NCI-H345 (cell line): ENCODE measurements at regions not wholly inside any gene's neighbourhood (a gene's known extent, or its start where the extent isn't known, plus 50 kb on each side); places are given as distances from the start of the nearest gene placed in this dataset.
"Not testable (repeated sequence)": the region's sequence is repeated elsewhere in the genome, so short reads cannot be mapped to it uniquely, and the experiment has no call there.

ENCODE experiments used
- DNase-seq: peaks from one replicate; lab custom pipeline; 2025; lab: John Stamatoyannopoulos, UW

DNA sequence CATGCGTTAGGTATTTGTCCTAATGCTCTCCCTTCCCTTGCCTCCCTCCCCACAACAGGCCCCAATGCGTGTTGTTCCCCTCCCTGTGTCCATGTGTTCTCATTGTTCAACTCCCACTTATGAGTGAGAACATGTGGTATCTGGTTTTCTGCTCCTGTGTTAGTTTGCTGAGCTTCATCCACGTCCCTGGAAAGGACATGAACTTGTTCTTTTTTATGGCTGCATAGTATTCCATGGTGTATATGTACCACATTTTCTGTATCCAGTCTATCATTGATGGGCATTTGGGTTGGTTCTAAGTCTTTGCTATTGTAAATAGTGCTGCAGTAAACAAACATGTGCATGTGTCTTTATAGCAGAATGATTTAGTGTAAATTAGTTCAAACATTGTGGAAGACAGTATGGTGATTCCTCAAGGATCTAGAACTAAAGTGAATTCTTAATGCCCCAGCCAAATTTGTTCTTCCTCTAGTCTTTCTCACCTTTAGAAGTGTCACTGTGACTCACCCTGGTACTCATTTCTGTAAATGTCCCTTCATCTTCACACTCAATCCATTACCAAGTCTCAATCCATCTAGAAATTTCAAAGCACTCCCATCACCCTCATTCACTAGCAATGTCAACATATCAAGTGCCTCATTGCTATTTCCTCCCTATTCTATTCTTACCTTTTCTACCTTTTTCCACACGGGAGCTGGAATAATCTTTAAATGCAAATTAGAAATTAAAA is 123.9 kb downstream of the MREG start:
- DNase-seq: not testable (repeated sequence)

DNA sequence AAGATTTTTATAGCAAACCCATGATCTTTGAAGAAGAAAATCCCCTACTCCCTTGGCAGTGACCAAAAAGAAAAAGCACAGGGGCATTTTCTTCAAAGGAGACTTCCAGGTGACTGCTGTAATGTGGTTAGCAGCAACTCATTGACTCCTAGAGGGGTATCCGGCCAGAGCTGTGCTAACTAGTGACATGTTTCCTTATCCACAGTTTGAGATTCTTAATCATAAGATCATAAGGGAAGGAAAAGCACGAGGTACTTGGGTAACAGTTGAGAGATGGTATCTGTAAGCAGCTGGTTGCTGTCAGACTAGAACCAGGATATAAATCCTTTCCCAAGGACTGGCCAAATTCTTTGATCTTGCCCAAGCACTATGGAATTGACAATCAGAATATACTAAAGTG is 124.7 kb downstream of the MREG start:
- DNase-seq: no peak

DNA sequence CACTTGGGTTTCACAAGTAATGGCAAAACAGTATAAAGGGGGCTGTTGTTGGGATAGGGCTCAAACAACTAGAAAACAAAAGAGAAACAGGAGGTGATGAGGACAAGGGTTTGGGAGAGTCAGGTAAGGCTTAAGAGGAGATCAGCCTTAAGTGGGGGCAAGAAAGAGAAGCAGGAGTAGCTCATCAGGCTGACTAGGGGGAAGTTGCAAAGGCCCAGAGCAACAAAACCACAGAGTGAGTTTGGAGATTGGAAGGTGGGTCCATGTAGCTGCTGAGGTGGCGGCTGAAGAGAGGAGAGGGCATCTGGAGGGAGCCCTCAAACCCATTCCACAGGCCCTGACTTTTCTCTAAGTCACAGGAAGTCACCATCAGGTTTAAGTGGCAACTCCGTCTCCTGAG is 126.0 kb downstream of the MREG start:
- no peak for DNase-seq

DNA sequence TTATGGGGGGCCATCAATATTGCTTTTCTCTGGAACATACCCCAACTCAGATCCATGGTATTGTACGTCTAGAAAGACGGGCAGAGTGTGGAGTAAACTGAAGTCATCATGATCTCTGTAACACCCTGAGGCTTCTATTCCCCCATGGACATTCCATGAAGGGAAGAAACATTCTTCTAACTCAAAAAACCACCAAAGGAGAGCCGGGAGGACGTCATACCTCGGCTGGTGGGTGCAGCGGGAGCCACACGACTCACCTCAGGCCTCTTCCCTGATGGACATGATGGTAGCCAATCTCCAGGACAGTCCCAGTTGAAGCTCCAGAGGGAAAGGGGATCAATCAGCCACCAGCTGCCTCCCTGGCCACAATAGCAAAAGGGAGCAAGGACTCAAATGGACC is 127.3 kb downstream of the MREG start:
- DNase-seq: no peak

DNA sequence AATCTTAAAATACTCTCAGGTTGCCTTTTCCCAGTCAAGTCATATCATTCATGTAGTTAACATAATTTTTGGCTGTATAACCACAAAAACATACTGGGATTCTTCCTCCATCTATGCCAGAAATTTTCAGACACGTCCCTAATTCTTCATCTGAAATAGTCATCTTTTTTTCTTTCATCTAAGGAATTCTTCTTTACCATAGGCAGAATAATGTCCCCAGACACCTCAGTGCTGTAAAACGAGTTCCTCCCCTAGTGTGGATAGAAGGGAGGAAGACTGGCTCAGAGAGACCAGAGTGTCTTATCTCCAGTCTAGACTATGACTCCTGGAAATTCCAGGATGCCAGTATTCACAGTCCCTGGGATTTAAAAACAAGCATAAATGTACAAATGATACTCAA is 127.8 kb downstream of the MREG start:
- no peak for DNase-seq

DNA sequence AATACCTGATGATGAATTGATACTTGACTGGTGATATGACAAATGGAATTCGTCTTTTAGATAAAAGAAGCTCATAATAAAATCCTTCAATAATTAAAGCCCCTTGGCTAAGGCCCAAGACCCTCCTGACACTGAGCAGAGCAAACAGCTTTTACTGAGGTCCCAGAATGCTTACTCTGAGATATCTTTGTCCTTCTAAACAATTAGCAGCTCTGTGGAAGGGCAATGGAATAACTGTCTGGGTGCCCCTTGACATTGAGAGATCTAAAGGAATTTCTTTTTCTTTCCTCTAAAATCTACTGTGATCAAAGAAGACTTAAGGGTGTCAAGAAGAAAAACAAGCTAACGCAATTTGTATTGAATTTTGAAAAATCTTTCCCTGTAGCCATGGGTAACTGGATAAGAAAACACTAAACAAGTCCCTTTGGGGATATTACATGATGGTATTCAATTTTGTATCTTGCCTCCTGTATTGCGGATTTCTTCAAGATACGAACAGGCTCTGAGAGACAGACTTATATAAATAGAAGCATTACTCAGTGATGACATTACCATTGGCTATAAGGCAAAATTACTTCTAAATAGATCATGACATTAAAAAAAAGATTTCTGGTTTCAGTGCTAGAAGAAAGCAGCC is 128.8 kb downstream of the MREG start:
- DNase-seq: no peak

DNA sequence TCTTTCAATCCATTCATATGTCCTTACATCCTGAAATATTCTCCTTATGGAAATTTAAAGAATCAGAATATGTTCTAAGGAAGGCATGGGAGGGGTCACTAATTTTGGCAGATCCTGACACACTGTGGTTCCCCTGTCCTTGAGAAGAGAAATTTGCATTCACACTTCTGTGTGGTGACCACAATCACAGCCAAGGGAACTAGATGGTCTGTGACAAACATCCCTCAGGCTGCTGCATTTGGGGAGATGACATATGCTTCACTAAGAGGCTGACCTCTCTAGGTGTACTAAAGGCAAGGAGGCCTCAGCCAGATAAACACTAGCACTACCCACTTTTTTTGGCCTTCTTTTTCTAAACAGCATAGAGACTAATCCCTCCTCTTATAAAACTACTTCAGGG is 129.6 kb downstream of the MREG start:
- DNase-seq: no peak

DNA sequence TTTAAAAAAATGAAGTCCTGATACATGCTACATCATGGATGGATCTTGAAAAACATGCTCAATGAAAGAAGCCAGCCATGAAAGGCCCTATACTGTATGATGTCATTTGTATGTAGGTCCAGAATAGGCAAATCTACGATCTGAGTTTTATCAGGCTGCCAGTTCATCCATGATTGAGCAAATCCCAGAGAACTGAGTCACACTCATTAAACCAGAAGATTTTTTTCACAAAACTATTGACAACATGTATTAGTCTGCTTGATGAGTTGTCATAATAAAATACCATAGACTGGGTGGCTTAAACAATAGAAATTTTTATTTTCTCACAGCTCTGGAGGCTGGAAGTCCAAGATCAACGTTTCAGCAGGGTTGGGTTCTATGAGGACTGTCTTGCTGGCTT is 130.7 kb downstream of the MREG start:
- DNase-seq: no peak

DNA sequence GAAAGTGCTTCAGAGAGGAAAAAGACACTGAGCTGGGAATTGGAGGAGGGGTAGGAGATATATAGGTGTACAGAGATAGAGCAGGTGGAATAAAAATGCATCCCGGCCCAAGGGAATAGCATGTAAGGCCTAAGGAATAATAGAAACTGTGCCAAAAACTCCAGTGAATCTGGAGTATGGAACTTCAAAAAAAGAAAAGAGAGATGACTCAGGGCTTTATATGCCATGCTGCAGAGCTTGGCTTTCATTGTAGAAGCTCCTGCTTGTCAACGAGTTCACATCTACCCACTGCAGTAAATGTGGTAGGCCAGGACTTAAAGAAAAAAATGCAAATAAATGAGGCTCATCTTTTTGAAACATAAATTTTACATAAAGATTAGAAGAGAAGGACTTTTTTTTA is 131.8 kb downstream of the MREG start:
- DNase-seq: no peak

DNA sequence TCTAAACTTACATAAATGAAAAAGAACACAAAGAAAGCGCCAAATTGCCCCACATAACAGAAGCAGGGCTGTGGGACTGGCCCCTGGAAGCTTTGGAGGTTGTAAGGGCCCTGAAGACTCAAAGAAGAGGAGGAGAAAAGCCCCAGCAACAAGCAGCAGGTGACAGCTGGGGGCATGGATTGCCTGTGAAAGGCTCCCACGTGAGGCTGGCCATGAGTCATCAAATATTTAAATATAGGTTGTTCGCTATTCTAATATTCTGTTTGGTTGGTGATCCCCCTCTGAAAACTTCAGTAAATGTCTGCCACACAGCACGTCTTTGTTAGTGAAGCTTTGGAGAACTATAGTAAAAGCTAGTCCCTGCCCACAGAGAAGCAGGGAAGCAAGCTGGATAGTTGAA is 132.4 kb downstream of the MREG start:
- no peak for DNase-seq

DNA sequence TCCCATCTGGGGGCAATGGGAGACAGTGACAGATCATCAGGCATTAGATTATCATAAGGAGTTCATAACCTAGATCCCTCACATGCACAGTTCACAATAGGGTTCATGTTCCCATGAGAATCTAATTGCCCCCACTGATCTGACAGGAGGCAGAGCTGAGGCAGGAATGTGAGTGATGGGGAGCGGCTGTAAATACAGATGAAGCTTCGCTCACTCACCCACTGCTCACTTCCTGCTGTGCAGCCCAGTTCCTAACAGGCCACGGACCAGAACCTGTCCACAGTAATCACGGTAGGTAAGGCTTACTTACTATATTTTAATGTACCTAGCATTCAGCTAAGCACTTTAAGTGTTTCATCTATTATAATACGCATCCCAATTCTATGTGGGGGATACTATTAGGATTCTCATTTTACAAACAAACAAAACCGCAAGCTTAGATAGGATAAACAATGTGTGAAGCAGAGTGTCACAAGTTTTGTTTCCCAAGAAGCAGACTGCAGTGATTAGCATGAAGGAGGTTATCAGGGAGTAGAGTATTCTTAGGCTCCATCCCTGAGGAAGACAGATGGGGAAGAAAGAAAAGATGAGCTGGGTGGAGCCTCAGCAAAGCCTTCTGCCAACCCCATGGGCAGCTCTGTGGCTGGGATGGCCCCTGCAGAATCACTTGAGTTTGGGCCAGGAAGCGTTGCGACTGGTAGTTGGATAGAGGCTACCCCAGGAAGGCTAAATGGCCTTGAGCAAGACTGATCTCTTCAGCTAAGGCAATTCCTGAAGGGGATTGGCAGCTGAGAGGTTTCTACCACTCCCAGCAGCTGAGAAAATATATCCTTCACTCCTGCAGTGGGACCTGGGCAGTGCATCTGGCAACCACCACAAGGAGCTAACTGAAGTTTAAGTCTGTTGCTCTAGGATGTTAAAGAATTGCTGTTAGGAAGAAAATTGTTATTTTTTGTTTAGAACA is 133.1 kb downstream of the MREG start:
- DNase-seq: no peak

DNA sequence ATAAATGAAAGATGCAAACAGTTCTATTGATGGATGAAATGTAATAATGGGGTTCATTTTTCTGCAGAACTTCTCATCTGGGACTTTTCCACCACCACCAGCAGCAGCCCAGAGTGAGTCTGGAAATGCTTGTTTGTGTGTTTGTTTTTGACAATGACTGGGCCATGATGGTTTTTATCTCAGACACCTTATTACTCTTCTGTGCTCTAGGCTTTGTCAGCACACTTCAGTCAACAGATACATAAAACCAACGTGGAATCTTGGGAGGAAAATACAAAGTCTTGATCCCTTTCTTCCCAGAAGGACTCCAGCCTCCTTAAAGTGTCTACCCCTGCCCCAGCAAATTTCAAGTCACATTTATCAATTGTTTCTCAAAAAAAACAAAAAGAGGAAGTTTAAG is 134.0 kb downstream of the MREG start:
- no peak for DNase-seq

DNA sequence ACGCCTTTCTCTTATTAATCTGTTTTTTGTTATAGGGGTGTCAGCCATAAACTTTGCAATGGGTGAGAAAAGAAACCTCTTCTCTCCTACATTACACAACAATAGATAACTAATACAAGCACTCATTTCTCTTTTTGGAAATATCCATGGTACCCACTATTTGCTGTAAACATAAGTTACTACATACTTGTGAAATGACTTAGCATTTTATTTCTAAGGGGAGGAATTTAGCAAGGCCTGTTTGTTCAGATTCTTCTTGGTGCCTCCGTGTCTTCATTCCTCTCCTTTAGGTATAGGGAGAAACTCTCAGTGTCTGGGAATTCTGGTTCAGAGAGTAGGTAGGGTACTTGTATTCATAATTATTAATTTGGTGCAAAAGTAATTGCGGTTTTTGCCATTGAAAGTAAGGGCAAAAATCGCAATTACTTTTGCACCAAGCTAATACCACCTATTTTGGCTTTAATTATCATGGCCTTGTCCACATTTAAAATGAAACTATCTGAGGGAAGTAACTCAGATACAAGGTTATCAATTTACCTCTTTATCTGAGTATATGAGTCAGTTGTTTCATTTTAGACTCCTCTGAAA is 134.8 kb downstream of the MREG start:
- no peak for DNase-seq

DNA sequence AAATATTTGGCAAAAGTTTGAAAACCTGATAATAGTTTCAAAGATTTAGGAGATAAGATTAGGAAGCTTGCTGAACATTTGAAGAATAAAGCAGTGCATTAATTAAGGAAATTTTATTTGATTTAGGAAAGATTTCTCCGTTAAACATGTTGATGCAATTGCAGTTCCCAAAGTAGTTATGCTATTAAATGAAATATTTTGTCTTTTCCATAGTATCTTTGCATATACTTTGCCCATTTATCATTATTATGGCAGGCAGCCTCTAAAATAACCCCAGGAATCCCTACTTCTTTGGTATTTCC is 136.5 kb downstream of the MREG start:
- no peak for DNase-seq

DNA sequence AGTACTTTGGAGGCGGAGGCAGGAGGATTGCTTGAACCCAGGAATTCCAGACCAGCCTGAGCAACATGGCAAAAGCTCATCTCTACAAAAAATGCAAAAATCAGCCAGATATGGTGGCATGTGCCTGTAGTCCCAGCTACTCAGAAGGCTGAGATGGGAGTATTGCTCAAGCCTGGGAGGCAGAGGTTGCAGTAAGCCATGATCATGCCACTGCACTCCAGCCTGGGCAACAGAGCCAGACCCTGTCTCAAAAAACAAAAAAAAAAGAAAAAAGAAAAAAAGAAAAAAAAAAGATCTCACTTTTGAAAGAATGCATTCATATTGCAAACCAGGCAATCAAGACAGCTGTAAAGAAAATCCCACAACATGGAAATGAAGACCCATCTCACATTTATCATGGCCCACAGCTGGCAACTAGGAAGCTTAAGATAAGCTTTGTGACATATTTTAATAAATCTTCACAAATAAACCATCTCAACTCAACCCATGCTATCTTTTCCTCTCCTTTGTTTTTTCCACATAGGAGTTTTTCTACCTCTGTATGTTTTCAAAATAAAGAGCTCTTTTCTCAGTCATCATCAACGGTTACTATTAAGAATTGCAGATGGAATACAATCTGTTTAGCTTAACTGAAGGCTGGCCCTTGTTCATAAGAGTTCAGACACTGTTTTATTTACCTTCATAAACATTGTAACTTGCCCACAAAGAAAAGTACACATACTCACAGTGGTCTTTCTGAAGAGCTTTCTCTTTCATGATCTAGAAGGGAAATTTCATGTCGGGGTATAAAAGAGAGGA is 137.0 kb downstream of the MREG start:
- no peak for DNase-seq

DNA sequence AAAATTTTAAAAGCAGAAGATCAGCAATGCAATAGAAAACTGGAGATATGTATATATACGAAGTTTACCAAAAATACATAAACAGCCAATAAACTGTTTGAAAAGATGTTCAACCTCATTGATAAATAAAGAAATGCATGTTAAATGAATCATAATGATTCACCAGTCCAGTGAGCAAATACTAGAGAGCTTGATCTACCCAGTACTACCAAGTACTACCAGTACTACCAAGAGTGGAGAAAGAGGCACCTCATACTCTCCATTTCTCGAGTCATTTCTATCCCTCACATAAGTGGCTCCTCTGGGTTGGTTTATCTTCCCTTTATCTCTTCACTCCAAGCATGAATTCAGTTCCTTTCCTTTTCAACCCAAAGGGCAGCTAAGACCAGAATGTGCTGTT is 138.9 kb downstream of the MREG start:
- DNase-seq: no peak

DNA sequence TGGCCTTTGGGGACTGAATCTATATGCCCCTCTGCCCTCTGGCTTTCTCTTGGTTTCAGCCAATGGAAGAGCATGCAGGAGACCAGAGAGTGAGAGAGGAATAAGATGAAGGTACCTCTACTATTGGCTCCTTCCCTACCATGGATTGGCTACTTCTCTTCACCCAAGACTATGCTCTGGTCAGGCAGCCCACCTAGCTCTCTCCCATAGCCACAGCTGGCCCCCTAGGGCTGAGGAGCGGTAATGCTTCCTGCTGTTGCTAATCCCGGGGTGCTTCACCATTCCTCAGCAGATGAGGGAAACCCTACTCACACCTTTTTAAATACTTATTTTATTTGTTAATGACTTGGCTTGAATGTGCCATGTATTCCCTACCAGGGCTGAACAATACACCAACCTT is 142.4 kb downstream of the MREG start:
- DNase-seq: no peak

DNA sequence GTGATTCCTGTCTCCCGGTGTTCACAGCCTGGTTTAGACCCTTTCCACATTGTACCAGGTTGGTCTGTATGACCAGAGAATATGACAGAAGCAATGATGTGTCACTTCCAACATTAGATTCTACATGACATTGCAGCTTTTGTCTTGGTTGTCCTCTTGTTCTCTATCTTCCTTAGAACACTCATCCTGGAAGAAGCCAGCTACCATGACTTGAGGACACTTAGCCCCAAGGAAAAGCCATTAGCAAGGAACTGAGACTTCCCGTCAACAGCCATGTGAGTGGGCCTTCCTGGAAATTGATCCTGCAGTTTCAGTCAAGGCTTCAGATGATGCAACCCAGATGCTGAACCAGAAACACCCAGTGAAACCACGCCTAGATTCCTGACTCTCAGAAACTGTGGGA is 143.3 kb downstream of the MREG start:
- DNase-seq: no peak

DNA sequence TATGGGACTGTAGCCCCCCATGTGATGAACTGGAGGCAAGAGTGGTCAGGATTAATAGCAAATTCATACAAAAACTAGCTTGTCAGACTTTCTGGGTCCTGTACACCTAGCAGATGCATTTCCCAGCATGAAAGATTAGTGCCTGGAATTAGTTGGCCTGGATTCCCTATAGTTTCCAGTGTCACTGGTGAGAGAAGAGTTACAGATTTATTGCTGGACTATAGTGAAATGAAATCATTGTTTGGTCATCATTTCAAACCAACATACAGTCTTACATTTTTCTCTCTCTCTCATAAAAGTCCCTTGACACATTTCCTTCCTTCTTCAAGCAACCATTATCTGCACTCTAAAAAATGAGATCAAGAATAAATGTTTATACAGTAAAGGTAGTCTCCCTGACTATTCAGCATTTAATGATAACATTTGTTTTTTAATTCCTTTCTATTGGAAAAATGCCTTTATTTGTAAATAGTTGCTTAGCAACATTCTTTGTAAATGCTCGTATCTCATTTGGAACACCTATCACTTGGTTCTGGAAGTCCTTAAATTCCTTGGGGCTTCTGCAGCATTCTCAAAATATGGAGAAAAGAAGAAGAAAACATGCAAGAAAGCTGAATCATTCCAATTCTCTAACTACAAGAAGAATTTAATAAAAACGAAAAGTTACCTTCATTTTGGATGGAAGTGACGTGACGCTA is 144.4 kb downstream of the MREG start:
- DNase-seq: no peak

DNA sequence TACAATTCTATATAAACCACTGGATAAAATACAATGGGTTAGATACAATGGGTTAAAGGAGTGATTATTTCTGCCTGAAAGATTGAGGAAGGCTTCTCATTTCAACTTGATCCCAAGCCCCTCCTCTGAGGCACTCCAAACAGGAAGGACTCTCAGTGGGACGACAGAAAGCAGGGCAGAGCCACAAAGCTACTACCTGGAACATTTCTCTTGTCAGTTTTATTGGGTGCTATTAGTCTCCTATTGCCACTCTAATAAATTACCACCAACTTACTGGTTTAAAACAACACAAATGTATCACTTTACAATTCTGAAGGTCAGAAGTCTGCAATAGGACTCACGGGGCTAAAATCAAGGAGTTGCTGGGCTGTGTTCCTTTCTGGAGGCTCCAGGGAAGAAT is 146.7 kb downstream of the MREG start:
- DNase-seq: no peak

DNA sequence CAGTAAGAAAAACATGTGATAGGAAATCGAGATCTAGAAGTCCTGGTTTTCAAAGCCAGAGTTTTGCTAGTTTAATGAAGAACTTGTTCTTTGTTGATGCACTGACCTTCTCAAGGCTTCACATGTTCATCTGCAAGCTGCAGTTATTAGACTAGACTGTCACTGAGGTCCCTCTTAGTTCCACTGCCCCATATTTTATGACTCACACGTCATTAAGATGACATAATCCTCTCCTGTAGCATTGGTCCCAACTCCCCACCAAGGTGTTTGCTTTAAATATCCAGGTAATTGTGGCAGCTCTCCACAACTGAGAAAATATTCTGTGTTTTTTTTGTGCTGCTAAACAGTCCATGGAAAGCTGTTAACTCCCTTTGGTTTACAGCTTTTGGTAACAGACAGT is 149.7 kb downstream of the MREG start:
- no peak for DNase-seq
